ENCODE measurements at regions not wholly inside any gene's neighbourhood (a gene's known extent, or its start where the extent isn't known, plus 50 kb on each side); places are given as distances from the start of the nearest gene placed in this dataset.

- TF ChIP-seq BHLHE40 (IDR thresholded peaks at IDR 0.05; ENCODE audit: borderline replicate concordance) (no peak), FOXM1 (IDR thresholded peaks at IDR 0.05; ENCODE audit: borderline replicate concordance) (no peak), SUZ12 (IDR thresholded peaks at IDR 0.05) (no peak), SP1 (IDR thresholded peaks at IDR 0.05) (no peak), FOXA1 (IDR thresholded peaks at IDR 0.05) (no peak)
Observed at GRCh38 chr3:64916937-64917336, 229.1 kb upstream of the ADAMTS9 start.

Measured in HEK293T (cell line).